CD4-positive, alpha-beta T cell (primary cell): ENCODE measurements at regions not wholly inside any gene's neighbourhood (a gene's known extent, or its start where the extent isn't known, plus 50 kb on each side); places are given as distances from the start of the nearest gene placed in this dataset.

Experiments
- ATAC-seq: fragments of 200-7000 bp; cut with Tn5 transposase; one replicate; pipeline ENCODE4 v1.10.0; 2022; ENCODE audit warnings: mild to moderate bottlenecking; ENCODE audit not compliant: poor library complexity
- CTCF ChIA-PET: fragments of 350-600 bp; sonication (Branson Sonifier 250); formaldehyde crosslinking; loops from one replicate; lab custom pipeline; 2021; ENCODE audit warnings: antibody characterized with exemption, inconsistent platforms; lab: Charles Lee
- POLR2A ChIA-PET: fragments of 350-600 bp; sonication (Branson Sonifier 250); formaldehyde crosslinking; loops from one replicate; lab custom pipeline; 2021; ENCODE audit warnings: antibody characterized with exemption, inconsistent platforms; lab: Charles Lee
- DNase-seq, 14 experiments: peaks; one replicate each; pipeline ENCODE4 v3.0.0-alpha.2; 2013 to 2020; ENCODE audit warnings: mixed read lengths in 2 of 14
- H3K27ac ChIP-seq, 2 donors: one replicate each; pipeline versions ENCODE4 v1.5.1 to v1.7.0; 2013; ENCODE audit warnings: low read length in 2 of 2, low read depth in 1 of 2, mild to moderate bottlenecking in 1 of 2
- H3K27me3 ChIP-seq, 2 experiments: 1 replicate in 1 of 2; 2 replicates in 1 of 2; pipeline versions ENCODE4 v1.6.1 to v1.7.0; 2013; ENCODE audit warnings: low read length in 2 of 2, control low read depth in 1 of 2, mild to moderate bottlenecking in 1 of 2, moderate library complexity in 1 of 2; ENCODE audit not compliant: insufficient read depth in 2 of 2, control insufficient read depth in 1 of 2
- H3K36me3 ChIP-seq: one replicate; pipeline ENCODE4 v1.6.1; 2013; ENCODE audit warnings: low read length, control low read depth; ENCODE audit not compliant: insufficient read depth
- H3K4me1 ChIP-seq: one replicate; pipeline ENCODE4 v1.6.1; 2013; ENCODE audit warnings: low read length, control low read depth; ENCODE audit not compliant: insufficient read depth
- H3K4me3 ChIP-seq: one replicate; pipeline ENCODE4 v1.5.1; 2013; ENCODE audit warnings: mild to moderate bottlenecking, low read length, moderate library complexity
- H3K9me3 ChIP-seq, 2 experiments: 1 replicate in 1 of 2; 2 replicates in 1 of 2; pipeline versions ENCODE4 v1.6.1 to v1.7.0; 2013; ENCODE audit warnings: low read length in 2 of 2, mild to moderate bottlenecking in 2 of 2, control low read depth in 1 of 2, moderate library complexity in 1 of 2; ENCODE audit not compliant: control insufficient read depth in 1 of 2, insufficient read depth in 1 of 2
- H3K27ac Mint-ChIP-seq: one replicate; pipeline ENCODE4 v1.8.0; 2020; ENCODE audit warnings: mixed read lengths
- H3K27me3 Mint-ChIP-seq: one replicate; pipeline ENCODE4 v1.8.0; 2021; ENCODE audit warnings: mixed read lengths
- H3K36me3 Mint-ChIP-seq: one replicate; pipeline ENCODE4 v1.8.0; 2021; ENCODE audit warnings: low read depth, mixed read lengths
- H3K4me1 Mint-ChIP-seq: one replicate; pipeline ENCODE4 v1.8.0; 2021; ENCODE audit warnings: low read depth, mixed read lengths
- H3K4me3 Mint-ChIP-seq: one replicate; pipeline ENCODE4 v1.8.0; 2020; ENCODE audit warnings: mild to moderate bottlenecking, mixed read lengths
- H3K9me3 Mint-ChIP-seq: one replicate; pipeline ENCODE4 v1.8.0; 2020; ENCODE audit warnings: mixed read lengths
- intact Hi-C, 2 experiments: fragments of 100-400 bp; cut with DNase I in 1 of 2; cut with micrococcal nuclease in 1 of 2; formaldehyde crosslinking; loops; one replicate each; pipeline versions ENCODE4 v1.15.1 to v1.9.0; 2023 to 2025; cut with DNase I, micrococcal nuclease
- TF ChIP-seq, protein P1 (sequence below): fragments of 200-600 bp; IDR thresholded peaks from one replicate; pipeline ENCODE4 v1.8.0; 2022; ENCODE audit warnings: antibody characterized with exemption, mild to moderate bottlenecking

DNA sequence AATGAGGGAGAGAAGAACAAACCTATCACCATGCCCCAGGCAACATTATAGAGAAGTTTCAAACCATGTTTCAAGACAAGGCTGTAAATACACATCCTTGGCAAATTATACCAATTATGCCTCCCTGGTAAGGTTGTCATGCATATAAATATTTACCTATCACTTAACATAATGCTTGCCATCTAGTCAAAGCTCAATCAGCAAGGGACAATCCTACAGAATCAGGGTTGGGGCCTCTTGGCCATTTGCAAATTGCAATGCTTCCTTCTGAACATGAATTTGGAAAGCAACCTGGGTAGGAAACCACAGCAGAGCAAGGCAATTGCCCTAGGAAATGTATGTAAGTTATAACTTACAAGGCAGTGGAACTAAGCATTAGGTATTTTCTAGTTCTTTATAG, 907.2 kb upstream of the CDH2 start:
- Mint-ChIP-seq H3K4me1 (no peaks in the 10 kb centered on the region), H3K27me3 (no peaks in the 10 kb centered on the region), H3K9me3 (peaks cover 10% of the 10 kb centered on the region), H3K36me3 (no peaks in the 10 kb centered on the region), H3K27ac (no peak overlapping the region), H3K4me3 (no peak overlapping the region)
- Histone ChIP-seq H3K4me1 (no peaks in the 10 kb centered on the region), H3K4me3 (no peak overlapping the region), H3K36me3 (no peaks in the 10 kb centered on the region), H3K27me3 (no peaks in the 10 kb centered on the region), H3K27ac (no peak overlapping the region), H3K9me3 (no peaks in the 10 kb centered on the region)
- ATAC-seq (no peak), DNase-seq (no peak)
- TF ChIP-seq, protein P1, sequence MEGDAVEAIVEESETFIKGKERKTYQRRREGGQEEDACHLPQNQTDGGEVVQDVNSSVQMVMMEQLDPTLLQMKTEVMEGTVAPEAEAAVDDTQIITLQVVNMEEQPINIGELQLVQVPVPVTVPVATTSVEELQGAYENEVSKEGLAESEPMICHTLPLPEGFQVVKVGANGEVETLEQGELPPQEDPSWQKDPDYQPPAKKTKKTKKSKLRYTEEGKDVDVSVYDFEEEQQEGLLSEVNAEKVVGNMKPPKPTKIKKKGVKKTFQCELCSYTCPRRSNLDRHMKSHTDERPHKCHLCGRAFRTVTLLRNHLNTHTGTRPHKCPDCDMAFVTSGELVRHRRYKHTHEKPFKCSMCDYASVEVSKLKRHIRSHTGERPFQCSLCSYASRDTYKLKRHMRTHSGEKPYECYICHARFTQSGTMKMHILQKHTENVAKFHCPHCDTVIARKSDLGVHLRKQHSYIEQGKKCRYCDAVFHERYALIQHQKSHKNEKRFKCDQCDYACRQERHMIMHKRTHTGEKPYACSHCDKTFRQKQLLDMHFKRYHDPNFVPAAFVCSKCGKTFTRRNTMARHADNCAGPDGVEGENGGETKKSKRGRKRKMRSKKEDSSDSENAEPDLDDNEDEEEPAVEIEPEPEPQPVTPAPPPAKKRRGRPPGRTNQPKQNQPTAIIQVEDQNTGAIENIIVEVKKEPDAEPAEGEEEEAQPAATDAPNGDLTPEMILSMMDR, result no peak
- POLR2A ChIA-PET, result no interaction called here
- CTCF ChIA-PET, result no interaction called here
- intact Hi-C loops, result no loop called here

DNA sequence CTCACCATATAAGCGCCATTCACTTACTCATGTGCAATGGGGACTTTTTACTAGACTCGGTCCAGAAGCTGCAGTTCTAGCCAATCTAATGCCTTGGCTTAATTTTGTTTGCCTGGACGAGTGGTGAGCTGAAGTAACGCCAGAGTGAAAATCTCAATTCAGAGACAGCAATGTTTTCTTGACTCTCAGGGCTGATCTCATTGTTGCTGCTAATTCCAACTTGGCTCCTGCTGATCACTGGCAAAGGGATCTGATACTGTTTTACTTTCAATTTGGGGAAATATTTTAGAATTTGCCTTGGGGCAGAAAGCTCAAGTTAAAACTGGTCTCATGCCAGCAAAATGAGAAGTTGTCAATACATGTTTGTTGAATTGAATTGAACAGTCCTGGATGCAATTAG, 906.6 kb upstream of the CDH2 start:
- H3K27me3 Mint-ChIP-seq, result no peaks in the 10 kb centered on the region
- POLR2A ChIA-PET, result no interaction called here
- Histone ChIP-seq H3K36me3 (no peaks in the 10 kb centered on the region), H3K4me1 (no peaks in the 10 kb centered on the region), H3K27ac (no peak overlapping the region), H3K4me3 (no peak overlapping the region), H3K27me3 (no peaks in the 10 kb centered on the region), H3K9me3 (no peaks in the 10 kb centered on the region)
- CTCF ChIA-PET, result no interaction called here
- H3K4me3 Mint-ChIP-seq, result no peak overlapping the region
- ATAC-seq (no peak), DNase-seq (no peak)
- no peak overlapping the region for H3K27ac Mint-ChIP-seq
- H3K36me3 Mint-ChIP-seq, result no peaks in the 10 kb centered on the region
- TF ChIP-seq, protein P1, result no peak
- H3K9me3 Mint-ChIP-seq, result peaks cover 6% of the 10 kb centered on the region
- H3K4me1 Mint-ChIP-seq, result no peaks in the 10 kb centered on the region
- intact Hi-C loops, result no loop called here

GRCh38 chr18:29080946-29081345, 904.0 kb upstream of the CDH2 start:
- H3K9me3 Mint-ChIP-seq, result peaks cover 3% of the 10 kb centered on the region
- H3K4me3 ChIP-seq, result no peak overlapping the region
- ChIA-PET CTCF (no interaction called here), POLR2A (no interaction called here)
- no peaks in the 10 kb centered on the region for H3K4me1 Mint-ChIP-seq
- no peak overlapping the region for H3K27ac Mint-ChIP-seq
- no peak overlapping the region for H3K4me3 Mint-ChIP-seq
- DNase-seq (no peak), ATAC-seq (no peak)
- TF ChIP-seq, protein P1, result no peak
- H3K36me3 Mint-ChIP-seq, result no peaks in the 10 kb centered on the region
- intact Hi-C loops, result no loop called here
- H3K27ac ChIP-seq, result no peak overlapping the region
- H3K27me3 Mint-ChIP-seq, result no peaks in the 10 kb centered on the region
- no peaks in the 10 kb centered on the region for H3K4me1 ChIP-seq
- no peaks in the 10 kb centered on the region for H3K36me3 ChIP-seq
- no peaks in the 10 kb centered on the region for H3K27me3 ChIP-seq
- peaks cover 4 to 5% of the 10 kb centered on the region in 2 experiments for H3K9me3 ChIP-seq
